ENCODE measurements at regions not wholly inside any gene's neighbourhood (a gene's known extent, or its start where the extent isn't known, plus 50 kb on each side); places are given as distances from the start of the nearest gene placed in this dataset.

GRCh38 chr3:55322638-55323037 is 164.5 kb downstream of the WNT5A start:
- no peak for TF ChIP-seq CTCF (IDR thresholded peaks at IDR 0.05)
- TF ChIP-seq POLR2A (IDR thresholded peaks at IDR 0.05), result no peak
